AG08395 (cell line): ENCODE measurements at regions not wholly inside any gene's neighbourhood (a gene's known extent, or its start where the extent isn't known, plus 50 kb on each side); places are given as distances from the start of the nearest gene placed in this dataset.
"Not testable (repeated sequence)": the region's sequence is repeated elsewhere in the genome, so short reads cannot be mapped to it uniquely, and the experiment has no call there.

Source experiments
- DNase-seq: peaks from one replicate; pipeline ENCODE4 v3.0.0; 2012; ENCODE audit warnings: mixed read lengths, low spot score

GRCh38 chr18:2223849-2224248, 347.5 kb downstream of the METTL4 start:
- DNase-seq = no peak

GRCh38 chr18:2236232-2236631, 335.1 kb downstream of the METTL4 start:
- no peak for DNase-seq

GRCh38 chr18:2237706-2238105, 333.6 kb downstream of the METTL4 start:
- no peak for DNase-seq

GRCh38 chr18:2240311-2240705, 331.0 kb downstream of the METTL4 start:
- no peak for DNase-seq

GRCh38 chr18:2244641-2245040, 326.7 kb downstream of the METTL4 start:
- DNase-seq = no peak

- DNase-seq = not testable (repeated sequence)
These were observed 324.2 kb downstream of the METTL4 start for GRCh38 chr18:2247101-2247500.

- DNase-seq = no peak
These were observed 316.3 kb downstream of the METTL4 start for GRCh38 chr18:2254977-2255376.

GRCh38 chr18:2256577-2256976, 314.7 kb downstream of the METTL4 start:
- no peak for DNase-seq

- DNase-seq = no peak
These were observed 312.4 kb downstream of the METTL4 start for GRCh38 chr18:2258954-2259353.

- DNase-seq = no peak
These were observed 307.9 kb downstream of the METTL4 start for GRCh38 chr18:2263303-2263890.

GRCh38 chr18:2274613-2275012, 296.7 kb downstream of the METTL4 start:
- no peak for DNase-seq

GRCh38 chr18:2281086-2281485, 290.2 kb downstream of the METTL4 start:
- DNase-seq = no peak

GRCh38 chr18:2281523-2282199, 289.6 kb downstream of the METTL4 start:
- DNase-seq = no peak

GRCh38 chr18:2293109-2293839, 278.0 kb downstream of the METTL4 start:
- DNase-seq = no peak

GRCh38 chr18:2301316-2301715, 270.0 kb downstream of the METTL4 start:
- no peak for DNase-seq

GRCh38 chr18:2302012-2302411, 269.3 kb downstream of the METTL4 start:
- DNase-seq = no peak

- peak; percentile 10 for DNase-seq
These were observed 268.4 kb downstream of the METTL4 start for GRCh38 chr18:2302628-2303516.

- DNase-seq = peak; percentile 10
These were observed 267.6 kb downstream of the METTL4 start for GRCh38 chr18:2303517-2304238.

- no peak for DNase-seq
These were observed 266.7 kb downstream of the METTL4 start for GRCh38 chr18:2304378-2305175.

GRCh38 chr18:2306606-2307005, 264.7 kb downstream of the METTL4 start:
- DNase-seq = no peak

GRCh38 chr18:2310886-2311285, 260.4 kb downstream of the METTL4 start:
- no peak for DNase-seq
